NCI-H1048 (cell line): ENCODE measurements at regions not wholly inside any gene's neighbourhood (a gene's known extent, or its start where the extent isn't known, plus 50 kb on each side); places are given as distances from the start of the nearest gene placed in this dataset.

Source experiments
- DNase-seq: peaks from one replicate; lab custom pipeline; 2025; lab: John Stamatoyannopoulos, UW

GRCh38 chr16:65668064-65668595 is 546.3 kb upstream of the CDH11 start:
- DNase-seq = no peak

- DNase-seq = no peak
Observed at GRCh38 chr16:65667011-65667578, 545.2 kb upstream of the CDH11 start.

GRCh38 chr16:65666132-65666941 is 544.5 kb upstream of the CDH11 start:
- DNase-seq = no peak

GRCh38 chr16:65665586-65665985 is 543.7 kb upstream of the CDH11 start:
- DNase-seq = no peak

- DNase-seq = no peak
Observed at GRCh38 chr16:65663774-65664173, 541.9 kb upstream of the CDH11 start.

- DNase-seq = no peak
Observed at GRCh38 chr16:65662256-65662655, 540.4 kb upstream of the CDH11 start.

GRCh38 chr16:65661558-65661957 is 539.7 kb upstream of the CDH11 start:
- no peak for DNase-seq

- no peak for DNase-seq
Observed at GRCh38 chr16:65660390-65660789, 538.5 kb upstream of the CDH11 start.

GRCh38 chr16:65659758-65660157 is 537.9 kb upstream of the CDH11 start:
- DNase-seq = no peak

GRCh38 chr16:65658787-65659220 is 536.9 kb upstream of the CDH11 start:
- no peak for DNase-seq

- DNase-seq = no peak
Observed at GRCh38 chr16:65658349-65658748, 536.5 kb upstream of the CDH11 start.

GRCh38 chr16:65657556-65657955 is 535.7 kb upstream of the CDH11 start:
- DNase-seq = no peak

- DNase-seq = no peak
Observed at GRCh38 chr16:65657071-65657494, 535.2 kb upstream of the CDH11 start.

- DNase-seq = no peak
Observed at GRCh38 chr16:65655802-65656201, 533.9 kb upstream of the CDH11 start.

- no peak for DNase-seq
Observed at GRCh38 chr16:65648101-65648500, 526.2 kb upstream of the CDH11 start.

GRCh38 chr16:65644821-65645220 is 523.0 kb upstream of the CDH11 start:
- DNase-seq = no peak

GRCh38 chr16:65641762-65642289 is 520.0 kb upstream of the CDH11 start:
- no peak for DNase-seq

- no peak for DNase-seq
Observed at GRCh38 chr16:65641049-65641761, 519.3 kb upstream of the CDH11 start.

- no peak for DNase-seq
Observed at GRCh38 chr16:65634833-65635232, 513.0 kb upstream of the CDH11 start.

- no peak for DNase-seq
Observed at GRCh38 chr16:65634291-65634690, 512.4 kb upstream of the CDH11 start.

- no peak for DNase-seq
Observed at GRCh38 chr16:65624666-65625065, 502.8 kb upstream of the CDH11 start.

- no peak for DNase-seq
Observed at GRCh38 chr16:65624229-65624628, 502.4 kb upstream of the CDH11 start.

- no peak for DNase-seq
Observed at GRCh38 chr16:65622871-65623270, 501.0 kb upstream of the CDH11 start.
